HepG2 (cell line): ENCODE measurements at regions not wholly inside any gene's neighbourhood (a gene's known extent, or its start where the extent isn't known, plus 50 kb on each side); places are given as distances from the start of the nearest gene placed in this dataset.

Source experiments
- EP300 ChIP-seq, 3 experiments: sonication (generic) in 1 of 3; formaldehyde crosslinking in 1 of 3; IDR thresholded peaks; 2 replicates each; pipeline versions ENCODE4 v1.5.1 to v1.6.1; 2011 to 2020; ENCODE audit warnings: low read depth in 2 of 3, low read length in 2 of 3, borderline replicate concordance in 1 of 3, improper control_type of control experiment in 1 of 3, mild to moderate bottlenecking in 1 of 3, missing genetic modification reagents in 1 of 3, moderate library complexity in 1 of 3
- ETV5 ChIP-seq: IDR thresholded peaks from 2 replicates; pipeline ENCODE4 v1.6.1; 2018; ENCODE audit warnings: missing biosample characterization, missing genetic modification reagents, inconsistent platforms, borderline replicate concordance
- REXO4 ChIP-seq: sonication (generic); formaldehyde crosslinking; IDR thresholded peaks from 2 replicates; pipeline ENCODE4 v1.8.0; 2022; ENCODE audit warnings: missing genetic modification reagents, mild to moderate bottlenecking, borderline replicate concordance
- ZNF318 ChIP-seq: sonication (generic); formaldehyde crosslinking; IDR thresholded peaks from 2 replicates; pipeline ENCODE4 v1.4.0; 2020; ENCODE audit warnings: mild to moderate bottlenecking, missing genetic modification reagents
- ZNF567 ChIP-seq: sonication (generic); formaldehyde crosslinking; IDR thresholded peaks from 2 replicates; pipeline ENCODE4 v1.8.1; 2023; ENCODE audit warnings: mild to moderate bottlenecking, missing genetic modification reagents, borderline replicate concordance
- ZNF891 ChIP-seq: sonication (generic); formaldehyde crosslinking; IDR thresholded peaks from 2 replicates; pipeline ENCODE4 v1.5.0; 2020; ENCODE audit warnings: mild to moderate bottlenecking, missing genetic modification reagents

- TF ChIP-seq ZNF567 (CRISPR knock-in tag) = no peak
- no peak for TF ChIP-seq ETV5 (CRISPR knock-in tag)
- no peak for TF ChIP-seq ZNF318 (CRISPR knock-in tag)
- TF ChIP-seq REXO4 (CRISPR knock-in tag) = no peak
- TF ChIP-seq ZNF891 (CRISPR knock-in tag) = no peak
- TF ChIP-seq EP300 (IDR thresholded peaks at IDR 0.05; ENCODE audit: low read depth in 2 of 2, low read length in 2 of 2) = no peak
- TF ChIP-seq EP300 (CRISPR knock-in tag; IDR thresholded peaks at IDR 0.05; ENCODE audit: borderline replicate concordance) = no peak
These were observed 404.9 kb upstream of the TMPO start (continued) for GRCh38 chr12:98110536-98110935.
